Thyroid gland (tissue), 4 donors: ENCODE measurements at regions not wholly inside any gene's neighbourhood (a gene's known extent, or its start where the extent isn't known, plus 50 kb on each side); places are given as distances from the start of the nearest gene placed in this dataset.

Experiments
- CTCF ChIP-seq, 6 experiments: fragments of 200-600 bp in 3 of 6; fragments of 450-650 bp in 3 of 6; sonication (generic) in 3 of 6; IDR thresholded peaks; one replicate each; pipeline ENCODE4 v1.5.1; 2016 to 2019; ENCODE audit warnings: antibody characterized with exemption in 6 of 6, mild to moderate bottlenecking in 2 of 6, inconsistent platforms in 1 of 6, moderate library complexity in 1 of 6
- POLR2A ChIP-seq, 2 donors: fragments of 450-650 bp; IDR thresholded peaks; one replicate each; pipeline ENCODE4 v1.6.1; 2017; ENCODE audit warnings: antibody characterized with exemption in 2 of 2, mild to moderate bottlenecking in 2 of 2, moderate library complexity in 1 of 2

DNA sequence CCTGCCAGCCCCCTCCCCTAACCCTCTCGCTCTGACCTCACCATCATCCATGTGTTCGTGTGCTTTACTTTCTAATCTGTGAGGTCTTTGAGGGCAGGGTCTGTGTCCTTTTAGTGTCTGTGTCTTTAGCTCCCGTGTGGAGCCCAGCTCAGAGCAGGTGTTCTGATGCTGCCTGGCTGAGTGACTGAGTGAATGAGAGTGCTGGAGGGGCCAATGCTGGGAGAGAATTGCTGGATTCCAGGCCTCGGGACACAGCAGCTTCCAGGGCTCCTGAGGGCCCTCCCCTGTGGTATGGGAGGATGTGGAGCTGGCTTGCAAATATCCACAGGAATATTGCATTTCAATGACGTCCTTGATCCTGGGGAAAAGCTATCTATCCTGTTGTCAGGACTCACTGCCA, 160.6 kb downstream of the ANKRD30B start:
- TF ChIP-seq CTCF (IDR thresholded peaks at IDR 0.05) (no peak), POLR2A (IDR thresholded peaks at IDR 0.05) (no peak)
